NCI-H1694 treated with DMSO at 0.1 percent for 48 hours (cell line): ENCODE measurements at regions not wholly inside any gene's neighbourhood (a gene's known extent, or its start where the extent isn't known, plus 50 kb on each side); places are given as distances from the start of the nearest gene placed in this dataset.
A peak's percentile ranks its signal among the peaks of the same experiment; 100 is the strongest.

Experiments used
- DNase-seq: peaks from one replicate; lab custom pipeline; 2025; lab: John Stamatoyannopoulos, UW

- no peak for DNase-seq
Measured at GRCh38 chr17:79501910-79502309, 108.9 kb downstream of the RBFOX3 start.

- no peak for DNase-seq
Measured at GRCh38 chr17:79500745-79501618, 109.9 kb downstream of the RBFOX3 start.

- no peak for DNase-seq
Measured at GRCh38 chr17:79498854-79499253, 112.0 kb downstream of the RBFOX3 start.

GRCh38 chr17:79497777-79498348 lies 113.0 kb downstream of the RBFOX3 start:
- DNase-seq: no peak

- no peak for DNase-seq
Measured at GRCh38 chr17:79496422-79497005, 114.3 kb downstream of the RBFOX3 start.

DNA sequence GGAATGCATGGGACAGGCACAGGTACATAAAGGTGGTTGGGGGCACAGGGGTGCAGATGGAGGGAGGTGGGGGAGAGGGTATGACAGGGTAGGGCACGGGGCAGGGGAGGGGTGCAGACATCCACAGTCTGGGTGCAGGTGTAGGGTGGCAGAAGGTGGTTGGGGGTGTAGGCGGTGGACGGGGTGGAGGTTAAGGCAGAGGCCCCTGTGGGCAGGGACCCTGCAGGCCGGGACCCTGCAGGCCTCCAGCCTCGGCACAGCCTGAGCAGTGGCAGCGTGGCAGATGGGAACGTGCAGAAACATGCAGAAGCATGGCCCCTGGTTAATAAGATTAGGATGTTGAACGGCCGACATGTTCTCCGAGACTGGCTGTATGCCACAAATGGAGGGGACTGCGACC lies 115.2 kb downstream of the RBFOX3 start:
- peak; percentile 50 for DNase-seq

DNA sequence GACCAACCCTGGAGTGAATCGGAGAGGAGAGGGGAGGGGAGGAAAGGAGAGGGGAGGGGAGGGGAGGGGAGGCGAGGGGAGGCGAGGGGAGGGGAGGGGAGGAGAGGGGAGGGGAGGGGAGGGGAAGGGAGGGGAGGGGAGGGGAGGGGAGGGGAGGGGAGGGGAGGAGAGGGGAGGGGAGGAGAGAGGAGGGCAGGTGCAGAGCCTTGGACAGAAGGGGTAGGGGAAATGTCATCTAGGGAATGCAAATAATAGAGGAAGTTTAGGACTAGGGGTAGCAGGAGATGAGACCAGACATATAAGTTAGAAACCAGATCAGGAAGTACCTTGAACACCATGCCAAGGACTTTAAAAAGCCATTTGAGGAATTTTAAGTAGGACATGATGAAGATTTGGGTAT lies 119.8 kb downstream of the RBFOX3 start:
- no peak for DNase-seq

GRCh38 chr17:79490530-79490929 lies 120.3 kb downstream of the RBFOX3 start:
- DNase-seq: no peak

DNA sequence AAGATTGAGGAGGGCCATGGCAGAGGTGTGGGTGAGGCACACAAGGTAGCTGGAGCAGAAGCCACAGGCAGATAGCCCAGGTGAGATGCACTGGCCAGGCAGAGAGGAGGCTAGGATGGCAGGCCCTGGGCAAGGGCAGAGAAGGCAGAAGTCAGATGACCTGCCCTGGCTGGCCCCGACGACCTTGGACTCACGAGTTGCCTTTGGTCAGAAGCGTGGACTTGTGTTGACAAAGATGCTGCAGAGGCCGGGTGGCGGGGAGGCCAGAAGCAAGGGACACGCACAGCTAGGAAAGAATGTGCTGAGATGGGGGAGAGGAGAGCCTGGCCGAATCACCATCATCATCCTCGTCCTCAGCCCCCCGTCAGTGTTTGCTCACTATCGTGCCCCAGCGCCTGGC lies 123.7 kb downstream of the RBFOX3 start:
- no peak for DNase-seq

GRCh38 chr17:79485991-79486390 lies 124.9 kb downstream of the RBFOX3 start:
- no peak for DNase-seq

GRCh38 chr17:79485419-79485985 lies 125.3 kb downstream of the RBFOX3 start:
- no peak for DNase-seq

GRCh38 chr17:79484600-79485418 lies 126.0 kb downstream of the RBFOX3 start:
- no peak for DNase-seq

DNA sequence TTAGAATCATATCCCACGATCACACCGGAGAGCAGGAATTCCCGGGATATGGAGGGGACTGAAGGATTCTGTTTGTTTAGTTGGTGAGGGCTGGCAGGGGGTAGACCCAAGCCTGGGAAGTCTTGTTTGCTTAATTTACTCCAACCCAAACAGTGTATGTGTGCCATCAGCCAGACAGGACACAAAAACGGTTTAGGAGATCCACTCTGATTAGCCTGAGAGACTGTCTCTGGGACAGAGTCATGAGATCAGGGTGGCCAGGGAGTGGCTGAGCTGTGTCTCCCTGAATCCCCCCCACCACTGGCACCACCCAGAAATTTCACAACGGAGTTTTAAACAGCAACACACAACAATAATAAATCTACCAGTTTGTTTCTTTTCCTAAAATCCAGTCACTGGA lies 127.0 kb downstream of the RBFOX3 start:
- no peak for DNase-seq

- no peak for DNase-seq
Measured at GRCh38 chr17:79482727-79483521, 127.9 kb downstream of the RBFOX3 start.

DNA sequence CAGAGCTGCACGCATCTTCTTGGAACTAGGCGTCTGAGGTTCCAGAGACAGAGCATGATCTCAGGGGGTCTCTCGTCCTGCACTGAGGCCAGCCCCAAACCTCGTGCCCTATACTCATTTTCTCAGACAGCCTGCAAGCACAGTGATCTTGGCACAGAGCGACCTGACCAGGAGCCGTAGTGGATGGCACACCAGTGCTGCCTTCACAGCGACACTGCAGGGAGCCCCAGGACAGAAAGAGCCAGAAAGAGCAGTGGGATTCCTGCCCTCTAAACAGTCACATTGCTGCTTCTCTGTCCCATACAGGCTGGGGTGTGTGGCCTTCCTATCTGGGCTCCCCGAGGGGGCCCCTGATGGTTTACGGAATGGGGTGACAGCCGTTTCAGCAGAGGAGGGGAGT lies 131.0 kb downstream of the RBFOX3 start:
- DNase-seq: no peak

- DNase-seq: no peak
Measured at GRCh38 chr17:79478841-79479240, 132.0 kb downstream of the RBFOX3 start.

GRCh38 chr17:79478051-79478461 lies 132.8 kb downstream of the RBFOX3 start:
- DNase-seq: no peak

DNA sequence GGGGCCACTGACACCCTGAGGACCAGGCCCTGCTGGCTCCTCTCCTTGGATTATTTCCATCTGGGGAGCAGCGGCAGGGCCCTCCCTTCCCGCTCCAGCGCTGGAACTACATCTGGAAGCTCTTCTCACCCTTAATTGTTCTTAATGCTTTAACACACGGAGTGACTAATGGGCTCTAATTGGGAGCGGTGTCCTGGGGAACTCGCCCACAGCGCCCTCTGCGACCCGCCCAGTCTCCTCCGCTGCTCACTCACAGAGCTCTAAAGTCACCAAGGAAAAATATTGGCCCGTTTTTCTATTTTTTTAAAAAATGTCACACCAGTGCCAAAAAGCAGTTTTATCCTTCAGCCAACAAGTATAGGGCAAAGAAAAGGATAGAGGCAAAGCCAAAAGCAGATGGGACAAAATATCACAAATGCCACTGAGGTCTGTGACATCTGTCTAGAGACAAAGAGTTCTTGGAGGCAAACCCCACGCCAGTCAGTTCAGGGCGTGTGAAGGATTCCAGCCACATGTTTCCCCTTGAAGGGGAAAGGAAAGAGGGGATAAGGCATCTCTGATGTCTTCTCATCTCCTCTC lies 134.7 kb downstream of the RBFOX3 start:
- DNase-seq: peak; percentile 29

- DNase-seq: no peak
Measured at GRCh38 chr17:79473876-79474440, 136.9 kb downstream of the RBFOX3 start.

DNA sequence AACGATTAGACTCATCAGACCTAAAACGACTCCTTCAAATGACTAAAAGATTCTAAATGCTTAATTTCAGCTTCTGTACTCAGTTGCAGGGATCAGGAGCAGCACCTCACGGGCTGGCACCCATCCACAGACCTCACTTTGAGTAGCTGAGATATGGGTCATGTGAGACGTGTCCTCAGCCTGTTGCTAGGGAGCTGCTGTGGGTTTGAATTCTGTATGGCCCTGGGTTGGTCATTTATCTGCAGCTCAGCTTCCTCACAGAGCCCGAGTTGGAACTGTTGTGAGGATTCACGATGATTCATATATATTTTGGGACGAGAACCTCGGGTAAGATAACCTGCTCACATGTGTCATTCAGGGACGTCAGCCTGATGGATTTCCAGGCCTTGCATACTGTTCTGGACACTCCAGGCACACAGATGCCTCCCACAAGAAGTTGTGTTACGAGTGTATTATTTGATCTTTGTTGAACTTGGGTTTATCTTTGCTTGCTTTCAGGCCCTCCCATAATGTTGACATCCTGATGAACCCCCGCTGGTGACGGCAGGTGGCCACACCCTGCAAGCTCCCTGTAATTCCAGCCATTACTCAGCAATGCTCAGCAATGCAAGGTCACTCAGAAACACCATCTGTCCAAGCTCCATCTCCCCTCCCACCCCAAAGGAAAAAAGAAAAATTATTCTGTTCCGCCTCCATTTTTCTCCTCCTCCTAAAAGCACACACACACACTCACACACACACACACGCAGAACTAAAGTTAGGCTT lies 137.6 kb downstream of the RBFOX3 start:
- DNase-seq: no peak
